Activated T-cell treated with anti-CD3 and anti-CD28 coated beads for 4 hours (primary cell): ENCODE measurements at regions not wholly inside any gene's neighbourhood (a gene's known extent, or its start where the extent isn't known, plus 50 kb on each side); places are given as distances from the start of the nearest gene placed in this dataset.

ENCODE experiments used
- DNase-seq: peaks from one replicate; pipeline ENCODE4 v3.0.0-alpha.2; 2020

GRCh38 chr17:73787076-73788059 is 143.1 kb upstream of the SDK2 start:
- DNase-seq, result no peak

GRCh38 chr17:73788111-73788510 is 143.9 kb upstream of the SDK2 start:
- no peak for DNase-seq

- DNase-seq, result no peak
Observed at GRCh38 chr17:73791121-73791520, 146.9 kb upstream of the SDK2 start.

GRCh38 chr17:73791631-73792030 is 147.4 kb upstream of the SDK2 start:
- no peak for DNase-seq

- no peak for DNase-seq
Observed at GRCh38 chr17:73792994-73793393, 148.7 kb upstream of the SDK2 start.

GRCh38 chr17:73794336-73794735 is 150.1 kb upstream of the SDK2 start:
- no peak for DNase-seq

- no peak for DNase-seq
Observed at GRCh38 chr17:73795730-73796129, 151.5 kb upstream of the SDK2 start.

- no peak for DNase-seq
Observed at GRCh38 chr17:73797594-73798110, 153.4 kb upstream of the SDK2 start.

GRCh38 chr17:73798111-73798748 is 154.0 kb upstream of the SDK2 start:
- DNase-seq, result no peak

GRCh38 chr17:73799096-73799495 is 154.9 kb upstream of the SDK2 start:
- no peak for DNase-seq

GRCh38 chr17:73799781-73800627 is 155.8 kb upstream of the SDK2 start:
- no peak for DNase-seq

- no peak for DNase-seq
Observed at GRCh38 chr17:73800893-73801292, 156.6 kb upstream of the SDK2 start.

GRCh38 chr17:73801455-73802100 is 157.3 kb upstream of the SDK2 start:
- no peak for DNase-seq

GRCh38 chr17:73802314-73802713 is 158.1 kb upstream of the SDK2 start:
- no peak for DNase-seq

- no peak for DNase-seq
Observed at GRCh38 chr17:73802871-73803270, 158.6 kb upstream of the SDK2 start.

GRCh38 chr17:73803964-73804435 is 159.8 kb upstream of the SDK2 start:
- no peak for DNase-seq

- DNase-seq, result no peak
Observed at GRCh38 chr17:73806768-73807167, 162.5 kb upstream of the SDK2 start.

GRCh38 chr17:73813201-73813600 is 169.0 kb upstream of the SDK2 start:
- DNase-seq, result no peak

- no peak for DNase-seq
Observed at GRCh38 chr17:73814075-73814474, 169.8 kb upstream of the SDK2 start.

- DNase-seq, result no peak
Observed at GRCh38 chr17:73815474-73815873, 171.2 kb upstream of the SDK2 start.

GRCh38 chr17:73819440-73820395 is 175.5 kb upstream of the SDK2 start:
- no peak for DNase-seq
